ENCODE measurements at regions not wholly inside any gene's neighbourhood (a gene's known extent, or its start where the extent isn't known, plus 50 kb on each side); places are given as distances from the start of the nearest gene placed in this dataset.

- TF ChIP-seq EZH2phosphoT487 (IDR thresholded peaks at IDR 0.05; ENCODE audit: low read depth, severe bottlenecking, unreplicated experiment) = no peak
- TF ChIP-seq EZH2 (IDR thresholded peaks at IDR 0.05; ENCODE audit: borderline replicate concordance) = no peak
- TF ChIP-seq CTCF (IDR thresholded peaks at IDR 0.05; ENCODE audit: poor library complexity) = no peak
- no peaks in the 10 kb centered on the region for H3K79me2 ChIP-seq
- WGBS (ENCODE audit: low lambda C conversion rate, missing lambda C conversion rate) = 79% methylated on average over 13 of the region's 13 CpGs
Observed at GRCh38 chr11:131065435-131066413, 149.4 kb upstream of the SNX19 start.

GRCh38 chr11:131066551-131066950 lies 150.3 kb upstream of the SNX19 start:
- Histone ChIP-seq H4K20me1 (ENCODE audit: insufficient read depth, poor library complexity, severe bottlenecking) (no peaks in the 10 kb centered on the region), H3K27me3 (no peaks in the 10 kb centered on the region)
- 77% methylated on average over 7 of the region's 7 CpGs for WGBS (ENCODE audit: low lambda C conversion rate, missing lambda C conversion rate)

More at GRCh38 chr11:131065435-131066413, 149.4 kb upstream of the SNX19 start:
- H3K4me1 ChIP-seq (ENCODE audit: insufficient read depth) = no peaks in the 10 kb centered on the region
- H3K9me2 ChIP-seq (replicated peaks; ENCODE audit: insufficient read depth) = no peaks in the 10 kb centered on the region
- H4K20me1 ChIP-seq (ENCODE audit: insufficient read depth, poor library complexity, severe bottlenecking) = no peaks in the 10 kb centered on the region
- no peaks in the 10 kb centered on the region for H3K9me3 ChIP-seq (ENCODE audit: low read depth)
- H3K27ac ChIP-seq = no peak overlapping the region
- H3K4me2 ChIP-seq = no peak overlapping the region
- no peaks in the 10 kb centered on the region for H3K27me3 ChIP-seq
- H3K36me3 ChIP-seq (replicated peaks; ENCODE audit: insufficient read depth, low read depth) = no peaks in the 10 kb centered on the region
- no peak overlapping the region for H2AFZ ChIP-seq
- DNase-seq (ENCODE audit: low spot score) = peak; percentile 12
- H3K4me3 ChIP-seq = no peak overlapping the region

GRCh38 chr11:131070365-131070764 lies 154.1 kb upstream of the SNX19 start:
- no peak overlapping the region for H3K27ac ChIP-seq
- H3K79me2 ChIP-seq = no peaks in the 10 kb centered on the region
- H3K4me1 ChIP-seq (ENCODE audit: insufficient read depth) = no peaks in the 10 kb centered on the region
- no peak overlapping the region for H3K4me3 ChIP-seq
- 89% methylated on average over 4 of the region's 4 CpGs for WGBS (ENCODE audit: low lambda C conversion rate, missing lambda C conversion rate)
- H3K27me3 ChIP-seq = peaks cover 4% of the 10 kb centered on the region
- no peaks in the 10 kb centered on the region for H3K36me3 ChIP-seq (replicated peaks; ENCODE audit: insufficient read depth, low read depth)
- DNase-seq (ENCODE audit: low spot score) = no peak
- H4K20me1 ChIP-seq (ENCODE audit: insufficient read depth, poor library complexity, severe bottlenecking) = no peaks in the 10 kb centered on the region
- H3K9me2 ChIP-seq (replicated peaks; ENCODE audit: insufficient read depth) = no peaks in the 10 kb centered on the region
- TF ChIP-seq EZH2phosphoT487 (IDR thresholded peaks at IDR 0.05; ENCODE audit: low read depth, severe bottlenecking, unreplicated experiment) (no peak), EZH2 (IDR thresholded peaks at IDR 0.05; ENCODE audit: borderline replicate concordance) (no peak), CTCF (IDR thresholded peaks at IDR 0.05; ENCODE audit: poor library complexity) (no peak)
- H2AFZ ChIP-seq = no peak overlapping the region
- H3K9me3 ChIP-seq (ENCODE audit: low read depth) = no peaks in the 10 kb centered on the region
- no peak overlapping the region for H3K4me2 ChIP-seq

More at GRCh38 chr11:131066551-131066950, 150.3 kb upstream of the SNX19 start:
- no peak for TF ChIP-seq EZH2phosphoT487 (IDR thresholded peaks at IDR 0.05; ENCODE audit: low read depth, severe bottlenecking, unreplicated experiment)
- TF ChIP-seq CTCF (IDR thresholded peaks at IDR 0.05; ENCODE audit: poor library complexity) = no peak
- TF ChIP-seq EZH2 (IDR thresholded peaks at IDR 0.05; ENCODE audit: borderline replicate concordance) = no peak
- no peaks in the 10 kb centered on the region for H3K79me2 ChIP-seq
- H3K4me1 ChIP-seq (ENCODE audit: insufficient read depth) = no peaks in the 10 kb centered on the region
- H3K4me2 ChIP-seq = no peak overlapping the region
- H3K9me3 ChIP-seq (ENCODE audit: low read depth) = no peaks in the 10 kb centered on the region
- no peaks in the 10 kb centered on the region for H3K36me3 ChIP-seq (replicated peaks; ENCODE audit: insufficient read depth, low read depth)
- no peak overlapping the region for H3K4me3 ChIP-seq
- H3K27ac ChIP-seq = no peak overlapping the region
- H2AFZ ChIP-seq = no peak overlapping the region
- H3K9me2 ChIP-seq (replicated peaks; ENCODE audit: insufficient read depth) = no peaks in the 10 kb centered on the region
- no peak for DNase-seq (ENCODE audit: low spot score)

Data from hepatocyte (in vitro differentiated cells).